ENCODE measurements at regions not wholly inside any gene's neighbourhood (a gene's known extent, or its start where the extent isn't known, plus 50 kb on each side); places are given as distances from the start of the nearest gene placed in this dataset.
"Not testable (repeated sequence)": the region's sequence is repeated elsewhere in the genome, so short reads cannot be mapped to it uniquely, and the experiment has no call there.

GRCh38 chr14:105909046-105909827 is 382.9 kb downstream of the TMEM121 start:
- Histone ChIP-seq H3K27ac (ENCODE audit: insufficient read depth, low read length, poor library complexity, severe bottlenecking) (no peak overlapping the region), H3K27me3 (replicated peaks; ENCODE audit: control insufficient read depth, insufficient read depth, low read length, poor library complexity, severe bottlenecking) (peaks cover 3% of the 10 kb centered on the region), H3K36me3 (ENCODE audit: control insufficient read depth, insufficient read depth, low read length) (no peaks in the 10 kb centered on the region), H3K4me3 (ENCODE audit: insufficient read depth, low read depth, low read length, poor library complexity, severe bottlenecking) (no peak overlapping the region), H3K4me1 (ENCODE audit: control insufficient read depth, insufficient read depth, low read length, poor library complexity, severe bottlenecking) (no peaks in the 10 kb centered on the region), H3K9me3 (ENCODE audit: control insufficient read depth, low read length) (no peaks in the 10 kb centered on the region)
- no peak for DNase-seq

GRCh38 chr14:105909828-105910120 is 383.4 kb downstream of the TMEM121 start:
- not testable (repeated sequence) for H3K27me3 ChIP-seq (replicated peaks; ENCODE audit: control insufficient read depth, insufficient read depth, low read length, poor library complexity, severe bottlenecking); H3K4me3 ChIP-seq (ENCODE audit: insufficient read depth, low read depth, low read length, poor library complexity, severe bottlenecking); H3K4me1 ChIP-seq (ENCODE audit: control insufficient read depth, insufficient read depth, low read length, poor library complexity, severe bottlenecking); H3K36me3 ChIP-seq (ENCODE audit: control insufficient read depth, insufficient read depth, low read length); H3K9me3 ChIP-seq (ENCODE audit: control insufficient read depth, low read length); DNase-seq; H3K27ac ChIP-seq (ENCODE audit: insufficient read depth, low read length, poor library complexity, severe bottlenecking)

GRCh38 chr14:105910426-105910825 is 384.0 kb downstream of the TMEM121 start:
- DNase-seq = no peak
- Histone ChIP-seq H3K27me3 (replicated peaks; ENCODE audit: control insufficient read depth, insufficient read depth, low read length, poor library complexity, severe bottlenecking) (peaks cover 3% of the 10 kb centered on the region), H3K36me3 (ENCODE audit: control insufficient read depth, insufficient read depth, low read length) (no peaks in the 10 kb centered on the region), H3K9me3 (ENCODE audit: control insufficient read depth, low read length) (no peaks in the 10 kb centered on the region), H3K27ac (ENCODE audit: insufficient read depth, low read length, poor library complexity, severe bottlenecking) (no peak overlapping the region), H3K4me3 (ENCODE audit: insufficient read depth, low read depth, low read length, poor library complexity, severe bottlenecking) (no peak overlapping the region), H3K4me1 (ENCODE audit: control insufficient read depth, insufficient read depth, low read length, poor library complexity, severe bottlenecking) (no peaks in the 10 kb centered on the region)

GRCh38 chr14:105911006-105911847 is 384.8 kb downstream of the TMEM121 start:
- Histone ChIP-seq H3K9me3 (ENCODE audit: control insufficient read depth, low read length) (no peaks in the 10 kb centered on the region), H3K27me3 (replicated peaks; ENCODE audit: control insufficient read depth, insufficient read depth, low read length, poor library complexity, severe bottlenecking) (peaks cover 3% of the 10 kb centered on the region), H3K36me3 (ENCODE audit: control insufficient read depth, insufficient read depth, low read length) (no peaks in the 10 kb centered on the region), H3K4me1 (ENCODE audit: control insufficient read depth, insufficient read depth, low read length, poor library complexity, severe bottlenecking) (no peaks in the 10 kb centered on the region), H3K4me3 (ENCODE audit: insufficient read depth, low read depth, low read length, poor library complexity, severe bottlenecking) (no peak overlapping the region), H3K27ac (ENCODE audit: insufficient read depth, low read length, poor library complexity, severe bottlenecking) (no peak overlapping the region)
- no peak for DNase-seq

- not testable (repeated sequence) for DNase-seq; H3K27me3 ChIP-seq (replicated peaks; ENCODE audit: control insufficient read depth, insufficient read depth, low read length, poor library complexity, severe bottlenecking); H3K4me3 ChIP-seq (ENCODE audit: insufficient read depth, low read depth, low read length, poor library complexity, severe bottlenecking); H3K36me3 ChIP-seq (ENCODE audit: control insufficient read depth, insufficient read depth, low read length); H3K4me1 ChIP-seq (ENCODE audit: control insufficient read depth, insufficient read depth, low read length, poor library complexity, severe bottlenecking); H3K9me3 ChIP-seq (ENCODE audit: control insufficient read depth, low read length); H3K27ac ChIP-seq (ENCODE audit: insufficient read depth, low read length, poor library complexity, severe bottlenecking)
Measured at GRCh38 chr14:105911848-105912292, 385.5 kb downstream of the TMEM121 start.

- no peak for DNase-seq
- H3K4me1 ChIP-seq (ENCODE audit: control insufficient read depth, insufficient read depth, low read length, poor library complexity, severe bottlenecking) = no peaks in the 10 kb centered on the region
- no peak overlapping the region for H3K27ac ChIP-seq (ENCODE audit: insufficient read depth, low read length, poor library complexity, severe bottlenecking)
- peaks cover 3% of the 10 kb centered on the region for H3K27me3 ChIP-seq (replicated peaks; ENCODE audit: control insufficient read depth, insufficient read depth, low read length, poor library complexity, severe bottlenecking)
- H3K9me3 ChIP-seq (ENCODE audit: control insufficient read depth, low read length) = no peaks in the 10 kb centered on the region
- no peak overlapping the region for H3K4me3 ChIP-seq (ENCODE audit: insufficient read depth, low read depth, low read length, poor library complexity, severe bottlenecking)
- H3K36me3 ChIP-seq (ENCODE audit: control insufficient read depth, insufficient read depth, low read length) = no peaks in the 10 kb centered on the region
Measured at GRCh38 chr14:105912641-105913180, 386.3 kb downstream of the TMEM121 start.

- no peak overlapping the region for H3K4me3 ChIP-seq (ENCODE audit: insufficient read depth, low read depth, low read length, poor library complexity, severe bottlenecking)
- no peaks in the 10 kb centered on the region for H3K36me3 ChIP-seq (ENCODE audit: control insufficient read depth, insufficient read depth, low read length)
- H3K4me1 ChIP-seq (ENCODE audit: control insufficient read depth, insufficient read depth, low read length, poor library complexity, severe bottlenecking) = no peaks in the 10 kb centered on the region
- H3K27me3 ChIP-seq (replicated peaks; ENCODE audit: control insufficient read depth, insufficient read depth, low read length, poor library complexity, severe bottlenecking) = peaks cover 3% of the 10 kb centered on the region
- H3K9me3 ChIP-seq (ENCODE audit: control insufficient read depth, low read length) = no peaks in the 10 kb centered on the region
- DNase-seq = no peak
- no peak overlapping the region for H3K27ac ChIP-seq (ENCODE audit: insufficient read depth, low read length, poor library complexity, severe bottlenecking)
Measured at GRCh38 chr14:105913221-105913620, 386.8 kb downstream of the TMEM121 start.

- H3K27ac ChIP-seq (ENCODE audit: insufficient read depth, low read length, poor library complexity, severe bottlenecking) = no peak overlapping the region
- no peaks in the 10 kb centered on the region for H3K9me3 ChIP-seq (ENCODE audit: control insufficient read depth, low read length)
- peaks cover 3% of the 10 kb centered on the region for H3K27me3 ChIP-seq (replicated peaks; ENCODE audit: control insufficient read depth, insufficient read depth, low read length, poor library complexity, severe bottlenecking)
- no peaks in the 10 kb centered on the region for H3K4me1 ChIP-seq (ENCODE audit: control insufficient read depth, insufficient read depth, low read length, poor library complexity, severe bottlenecking)
- no peak overlapping the region for H3K4me3 ChIP-seq (ENCODE audit: insufficient read depth, low read depth, low read length, poor library complexity, severe bottlenecking)
- no peaks in the 10 kb centered on the region for H3K36me3 ChIP-seq (ENCODE audit: control insufficient read depth, insufficient read depth, low read length)
- no peak for DNase-seq
Measured at GRCh38 chr14:105913861-105914260, 387.5 kb downstream of the TMEM121 start.

GRCh38 chr14:105914281-105914680 is 387.9 kb downstream of the TMEM121 start:
- H3K27ac ChIP-seq (ENCODE audit: insufficient read depth, low read length, poor library complexity, severe bottlenecking); H3K9me3 ChIP-seq (ENCODE audit: control insufficient read depth, low read length); H3K36me3 ChIP-seq (ENCODE audit: control insufficient read depth, insufficient read depth, low read length); H3K4me1 ChIP-seq (ENCODE audit: control insufficient read depth, insufficient read depth, low read length, poor library complexity, severe bottlenecking); DNase-seq; H3K4me3 ChIP-seq (ENCODE audit: insufficient read depth, low read depth, low read length, poor library complexity, severe bottlenecking); H3K27me3 ChIP-seq (replicated peaks; ENCODE audit: control insufficient read depth, insufficient read depth, low read length, poor library complexity, severe bottlenecking): not testable (repeated sequence)

Measured in effector memory CD4-positive, alpha-beta T cell (primary cell).